ENCODE measurements at regions not wholly inside any gene's neighbourhood (a gene's known extent, or its start where the extent isn't known, plus 50 kb on each side); places are given as distances from the start of the nearest gene placed in this dataset.

DNA sequence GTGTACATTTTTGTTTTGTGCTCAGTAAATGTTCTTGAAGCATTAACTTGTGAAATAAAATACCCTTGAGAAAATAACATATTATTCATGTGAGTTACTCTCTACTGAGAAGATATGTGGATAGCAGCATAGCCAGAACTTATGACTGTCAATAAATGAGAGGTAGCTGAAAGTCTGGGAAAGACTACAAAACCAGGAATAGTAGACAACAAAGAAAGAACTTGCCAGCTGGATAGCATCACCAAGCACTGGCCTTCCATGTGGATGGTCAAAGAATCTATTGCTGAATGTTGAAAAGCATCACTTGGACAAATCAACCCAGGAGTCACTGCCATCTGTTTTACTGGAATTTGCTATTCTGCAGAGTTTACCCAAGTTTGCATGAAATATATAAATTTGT lies 650.0 kb upstream of the HTR2C start:
- TF ChIP-seq, protein P1, sequence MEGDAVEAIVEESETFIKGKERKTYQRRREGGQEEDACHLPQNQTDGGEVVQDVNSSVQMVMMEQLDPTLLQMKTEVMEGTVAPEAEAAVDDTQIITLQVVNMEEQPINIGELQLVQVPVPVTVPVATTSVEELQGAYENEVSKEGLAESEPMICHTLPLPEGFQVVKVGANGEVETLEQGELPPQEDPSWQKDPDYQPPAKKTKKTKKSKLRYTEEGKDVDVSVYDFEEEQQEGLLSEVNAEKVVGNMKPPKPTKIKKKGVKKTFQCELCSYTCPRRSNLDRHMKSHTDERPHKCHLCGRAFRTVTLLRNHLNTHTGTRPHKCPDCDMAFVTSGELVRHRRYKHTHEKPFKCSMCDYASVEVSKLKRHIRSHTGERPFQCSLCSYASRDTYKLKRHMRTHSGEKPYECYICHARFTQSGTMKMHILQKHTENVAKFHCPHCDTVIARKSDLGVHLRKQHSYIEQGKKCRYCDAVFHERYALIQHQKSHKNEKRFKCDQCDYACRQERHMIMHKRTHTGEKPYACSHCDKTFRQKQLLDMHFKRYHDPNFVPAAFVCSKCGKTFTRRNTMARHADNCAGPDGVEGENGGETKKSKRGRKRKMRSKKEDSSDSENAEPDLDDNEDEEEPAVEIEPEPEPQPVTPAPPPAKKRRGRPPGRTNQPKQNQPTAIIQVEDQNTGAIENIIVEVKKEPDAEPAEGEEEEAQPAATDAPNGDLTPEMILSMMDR (IDR thresholded peaks at IDR 0.05) = no peak
- TF ChIP-seq POLR2AphosphoS5 (IDR thresholded peaks at IDR 0.05) (no peak), POLR2A (IDR thresholded peaks at IDR 0.05) (no peak), EP300 (IDR thresholded peaks at IDR 0.05) (no peak)

All from gastroesophageal sphincter (tissue), 3 donors.